ENCODE measurements at regions not wholly inside any gene's neighbourhood (a gene's known extent, or its start where the extent isn't known, plus 50 kb on each side); places are given as distances from the start of the nearest gene placed in this dataset.

GRCh38 chr2:200147371-200147770, 159.1 kb upstream of the SPATS2L start:
- Histone ChIP-seq H3K4me3 (ENCODE audit: low read length in 2 of 2) (no peak overlapping the region), H3K9me3 (ENCODE audit: control insufficient read depth in 2 of 2, low read length in 2 of 2) (peaks cover 0 to 4% of the 10 kb centered on the region in 2 donors), H3K9ac (ENCODE audit: low read depth in 1 of 2, low read length in 2 of 2) (no peak overlapping the region), H3K4me1 (ENCODE audit: control insufficient read depth in 2 of 2, insufficient read depth in 2 of 2, low read length in 2 of 2) (no peaks in the 10 kb centered on the region), H3K27ac (ENCODE audit: low read depth in 2 of 2, low read length in 2 of 2) (no peak overlapping the region), H3K36me3 (ENCODE audit: control insufficient read depth in 2 of 2, insufficient read depth in 2 of 2, low read length in 2 of 2) (no peaks in the 10 kb centered on the region), H3K27me3 (ENCODE audit: control insufficient read depth in 2 of 2, insufficient read depth in 2 of 2, low read length in 2 of 2) (no peaks in the 10 kb centered on the region)

- no peak overlapping the region for H3K4me3 ChIP-seq (ENCODE audit: low read length in 2 of 2)
- H3K27ac ChIP-seq (ENCODE audit: low read depth in 2 of 2, low read length in 2 of 2) = no peak overlapping the region
- H3K27me3 ChIP-seq (ENCODE audit: control insufficient read depth in 2 of 2, insufficient read depth in 2 of 2, low read length in 2 of 2) = no peaks in the 10 kb centered on the region
- no peaks in the 10 kb centered on the region for H3K36me3 ChIP-seq (ENCODE audit: control insufficient read depth in 2 of 2, insufficient read depth in 2 of 2, low read length in 2 of 2)
- peaks cover 0 to 4% of the 10 kb centered on the region in 2 donors for H3K9me3 ChIP-seq (ENCODE audit: control insufficient read depth in 2 of 2, low read length in 2 of 2)
- H3K4me1 ChIP-seq (ENCODE audit: control insufficient read depth in 2 of 2, insufficient read depth in 2 of 2, low read length in 2 of 2) = no peaks in the 10 kb centered on the region
- no peak overlapping the region for H3K9ac ChIP-seq (ENCODE audit: low read depth in 1 of 2, low read length in 2 of 2)
Observed at GRCh38 chr2:200148366-200148765, 158.1 kb upstream of the SPATS2L start.

- no peak overlapping the region for H3K27ac ChIP-seq (ENCODE audit: low read depth in 2 of 2, low read length in 2 of 2)
- H3K4me1 ChIP-seq (ENCODE audit: control insufficient read depth in 2 of 2, insufficient read depth in 2 of 2, low read length in 2 of 2) = no peaks in the 10 kb centered on the region
Observed at GRCh38 chr2:200150411-200151086, 155.9 kb upstream of the SPATS2L start.

GRCh38 chr2:200155652-200156051, 150.8 kb upstream of the SPATS2L start:
- no peaks in the 10 kb centered on the region for H3K36me3 ChIP-seq (ENCODE audit: control insufficient read depth in 2 of 2, insufficient read depth in 2 of 2, low read length in 2 of 2)
- no peak overlapping the region for H3K4me3 ChIP-seq (ENCODE audit: low read length in 2 of 2)
- H3K9me3 ChIP-seq (ENCODE audit: control insufficient read depth in 2 of 2, low read length in 2 of 2) = peaks cover 0 to 4% of the 10 kb centered on the region in 2 donors
- no peak overlapping the region for H3K27ac ChIP-seq (ENCODE audit: low read depth in 2 of 2, low read length in 2 of 2)
- H3K9ac ChIP-seq (ENCODE audit: low read depth in 1 of 2, low read length in 2 of 2) = no peak overlapping the region
- no peaks in the 10 kb centered on the region for H3K27me3 ChIP-seq (ENCODE audit: control insufficient read depth in 2 of 2, insufficient read depth in 2 of 2, low read length in 2 of 2)
- no peaks in the 10 kb centered on the region for H3K4me1 ChIP-seq (ENCODE audit: control insufficient read depth in 2 of 2, insufficient read depth in 2 of 2, low read length in 2 of 2)

More at GRCh38 chr2:200150411-200151086, 155.9 kb upstream of the SPATS2L start:
- peaks cover 0 to 4% of the 10 kb centered on the region in 2 donors for H3K9me3 ChIP-seq (ENCODE audit: control insufficient read depth in 2 of 2, low read length in 2 of 2)
- H3K36me3 ChIP-seq (ENCODE audit: control insufficient read depth in 2 of 2, insufficient read depth in 2 of 2, low read length in 2 of 2) = no peaks in the 10 kb centered on the region
- no peaks in the 10 kb centered on the region for H3K27me3 ChIP-seq (ENCODE audit: control insufficient read depth in 2 of 2, insufficient read depth in 2 of 2, low read length in 2 of 2)
- no peak overlapping the region for H3K4me3 ChIP-seq (ENCODE audit: low read length in 2 of 2)
- no peak overlapping the region for H3K9ac ChIP-seq (ENCODE audit: low read depth in 1 of 2, low read length in 2 of 2)

GRCh38 chr2:200156166-200156835, 150.2 kb upstream of the SPATS2L start:
- Histone ChIP-seq H3K27ac (ENCODE audit: low read depth in 2 of 2, low read length in 2 of 2) (no peak overlapping the region), H3K27me3 (ENCODE audit: control insufficient read depth in 2 of 2, insufficient read depth in 2 of 2, low read length in 2 of 2) (no peaks in the 10 kb centered on the region), H3K9me3 (ENCODE audit: control insufficient read depth in 2 of 2, low read length in 2 of 2) (no peaks in the 10 kb centered on the region), H3K4me3 (ENCODE audit: low read length in 2 of 2) (peak overlapping the region in 1 of 2 donors; percentile 39), H3K9ac (ENCODE audit: low read depth in 1 of 2, low read length in 2 of 2) (no peak overlapping the region), H3K4me1 (ENCODE audit: control insufficient read depth in 2 of 2, insufficient read depth in 2 of 2, low read length in 2 of 2) (no peaks in the 10 kb centered on the region), H3K36me3 (ENCODE audit: control insufficient read depth in 2 of 2, insufficient read depth in 2 of 2, low read length in 2 of 2) (no peaks in the 10 kb centered on the region)

- H3K27ac ChIP-seq (ENCODE audit: low read depth in 2 of 2, low read length in 2 of 2) = no peak overlapping the region
Observed at GRCh38 chr2:200158647-200159356, 147.7 kb upstream of the SPATS2L start.

GRCh38 chr2:200159357-200159707, 147.2 kb upstream of the SPATS2L start:
- Histone ChIP-seq H3K4me1 (ENCODE audit: control insufficient read depth in 2 of 2, insufficient read depth in 2 of 2, low read length in 2 of 2) (no peaks in the 10 kb centered on the region), H3K27me3 (ENCODE audit: control insufficient read depth in 2 of 2, insufficient read depth in 2 of 2, low read length in 2 of 2) (no peaks in the 10 kb centered on the region), H3K9ac (ENCODE audit: low read depth in 1 of 2, low read length in 2 of 2) (no peak overlapping the region), H3K27ac (ENCODE audit: low read depth in 2 of 2, low read length in 2 of 2) (no peak overlapping the region), H3K9me3 (ENCODE audit: control insufficient read depth in 2 of 2, low read length in 2 of 2) (no peaks in the 10 kb centered on the region), H3K4me3 (ENCODE audit: low read length in 2 of 2) (no peak overlapping the region), H3K36me3 (ENCODE audit: control insufficient read depth in 2 of 2, insufficient read depth in 2 of 2, low read length in 2 of 2) (no peaks in the 10 kb centered on the region)

More at GRCh38 chr2:200158647-200159356, 147.7 kb upstream of the SPATS2L start:
- Histone ChIP-seq H3K36me3 (ENCODE audit: control insufficient read depth in 2 of 2, insufficient read depth in 2 of 2, low read length in 2 of 2) (no peaks in the 10 kb centered on the region), H3K4me3 (ENCODE audit: low read length in 2 of 2) (no peak overlapping the region), H3K9ac (ENCODE audit: low read depth in 1 of 2, low read length in 2 of 2) (no peak overlapping the region), H3K4me1 (ENCODE audit: control insufficient read depth in 2 of 2, insufficient read depth in 2 of 2, low read length in 2 of 2) (no peaks in the 10 kb centered on the region), H3K27me3 (ENCODE audit: control insufficient read depth in 2 of 2, insufficient read depth in 2 of 2, low read length in 2 of 2) (no peaks in the 10 kb centered on the region), H3K9me3 (ENCODE audit: control insufficient read depth in 2 of 2, low read length in 2 of 2) (no peaks in the 10 kb centered on the region)

- Histone ChIP-seq H3K9me3 (ENCODE audit: control insufficient read depth in 2 of 2, low read length in 2 of 2) (no peaks in the 10 kb centered on the region), H3K27ac (ENCODE audit: low read depth in 2 of 2, low read length in 2 of 2) (no peak overlapping the region), H3K9ac (ENCODE audit: low read depth in 1 of 2, low read length in 2 of 2) (no peak overlapping the region), H3K4me3 (ENCODE audit: low read length in 2 of 2) (no peak overlapping the region), H3K4me1 (ENCODE audit: control insufficient read depth in 2 of 2, insufficient read depth in 2 of 2, low read length in 2 of 2) (no peaks in the 10 kb centered on the region), H3K27me3 (ENCODE audit: control insufficient read depth in 2 of 2, insufficient read depth in 2 of 2, low read length in 2 of 2) (no peaks in the 10 kb centered on the region), H3K36me3 (ENCODE audit: control insufficient read depth in 2 of 2, insufficient read depth in 2 of 2, low read length in 2 of 2) (no peaks in the 10 kb centered on the region)
Observed at GRCh38 chr2:200159829-200160781, 146.4 kb upstream of the SPATS2L start.

GRCh38 chr2:200161458-200161857, 145.0 kb upstream of the SPATS2L start:
- Histone ChIP-seq H3K4me3 (ENCODE audit: low read length in 2 of 2) (no peak overlapping the region), H3K36me3 (ENCODE audit: control insufficient read depth in 2 of 2, insufficient read depth in 2 of 2, low read length in 2 of 2) (no peaks in the 10 kb centered on the region), H3K9ac (ENCODE audit: low read depth in 1 of 2, low read length in 2 of 2) (no peak overlapping the region), H3K27ac (ENCODE audit: low read depth in 2 of 2, low read length in 2 of 2) (no peak overlapping the region), H3K27me3 (ENCODE audit: control insufficient read depth in 2 of 2, insufficient read depth in 2 of 2, low read length in 2 of 2) (no peaks in the 10 kb centered on the region), H3K4me1 (ENCODE audit: control insufficient read depth in 2 of 2, insufficient read depth in 2 of 2, low read length in 2 of 2) (no peaks in the 10 kb centered on the region), H3K9me3 (ENCODE audit: control insufficient read depth in 2 of 2, low read length in 2 of 2) (peaks cover 0 to 5% of the 10 kb centered on the region in 2 donors)
